HCT116 (cell line): ENCODE measurements at regions not wholly inside any gene's neighbourhood (a gene's known extent, or its start where the extent isn't known, plus 50 kb on each side); places are given as distances from the start of the nearest gene placed in this dataset.

Source experiments
- ATAC-seq: fragments of 200-7000 bp; cut with Tn5 transposase; 2 replicates; pipeline ENCODE4 v1.9.1; 2020; ENCODE audit warnings: mild to moderate bottlenecking, moderate library complexity
- BruUV-seq: library from RNA; stranded (reverse); fragments of 400-500 nt; replicated peaks from 2 replicates; lab custom pipeline; 2021; lab: Mats Ljungman, UMichigan
- CTCF ChIA-PET: fragments of 300-600 bp; sonication (Branson Sonifier 250); formaldehyde crosslinking; loops from one replicate; lab custom pipeline; 2021; ENCODE audit warnings: antibody characterized with exemption; lab: Charles Lee
- POLR2A ChIA-PET: fragments of 300-600, 350-600 bp; sonication (Branson Sonifier 250); formaldehyde crosslinking; loops from one replicate; lab custom pipeline; 2021; ENCODE audit warnings: antibody characterized with exemption; lab: Charles Lee
- RAD21 ChIA-PET, 2 experiments: fragments of 300-600 bp; sonication (Branson Sonifier 250); formaldehyde crosslinking; loops; one replicate each; lab custom pipeline; 2023; ENCODE audit warnings: low total read pairs in 2 of 2; ENCODE audit not compliant: uncharacterized antibody in 2 of 2, unreplicated experiment in 2 of 2, low non-redundant PET in 1 of 2; lab: Charles Lee
- DNase-seq: peaks from one replicate; pipeline ENCODE4 v3.0.0-alpha.2; 2010; ENCODE audit warnings: low read depth, low spot score
- H2AFZ ChIP-seq: fragments of 200-600 bp; shearing (Covaris generic), sonication (generic); 2 replicates; pipeline ENCODE4 v1.6.1; 2017; ENCODE audit warnings: low read depth, mixed run types, mixed read lengths, antibody characterized with exemption, low read length; ENCODE audit not compliant: poor library complexity, severe bottlenecking
- H3K27ac ChIP-seq: 2 replicates; pipeline ENCODE4 v1.5.1; 2012; ENCODE audit warnings: low read depth, low read length
- H3K27me3 ChIP-seq: fragments of 200-600 bp; sonication (generic); 2 replicates; pipeline ENCODE4 v1.6.1; 2016; ENCODE audit warnings: mixed run types, low read length, mixed read lengths; ENCODE audit not compliant: insufficient read depth
- H3K36me3 ChIP-seq, 2 experiments: fragments of 200-500 bp in 1 of 2; fragments of 200-600 bp in 1 of 2; sonication (Bioruptor generic) in 1 of 2; sonication (generic) in 1 of 2; 2 replicates each; pipeline versions ENCODE4 v1.5.1 to v1.6.1; 2014 to 2016; ENCODE audit warnings: low read length in 2 of 2, inconsistent platforms in 1 of 2, mixed read lengths in 1 of 2, mixed run types in 1 of 2; ENCODE audit not compliant: insufficient read depth in 2 of 2, control insufficient read depth in 1 of 2
- H3K4me1 ChIP-seq, 2 experiments: fragments of 200-600 bp in 1 of 2; sonication (generic) in 1 of 2; 2 replicates each; pipeline versions ENCODE4 v1.5.1 to v1.6.1; 2012 to 2017; ENCODE audit warnings: low read length in 2 of 2, inconsistent platforms in 1 of 2, mild to moderate bottlenecking in 1 of 2, mixed read lengths in 1 of 2, mixed run types in 1 of 2, moderate library complexity in 1 of 2; ENCODE audit not compliant: insufficient read depth in 2 of 2, control insufficient read depth in 1 of 2
- H3K4me2 ChIP-seq: fragments of 200-600 bp; sonication (generic); 2 replicates; pipeline ENCODE4 v1.6.1; 2017; ENCODE audit warnings: mixed run types, low read length, mixed read lengths
- H3K4me3 ChIP-seq, 2 experiments: fragments of 200-600 bp in 1 of 2; sonication (generic) in 1 of 2; replicated peaks in 1 of 2; 2 replicates each; pipeline ENCODE4 v1.5.1; 2011 to 2016; ENCODE audit warnings: low read length in 2 of 2, control low read depth in 1 of 2, low read depth in 1 of 2, mild to moderate bottlenecking in 1 of 2, mixed read lengths in 1 of 2, mixed run types in 1 of 2
- H3K79me2 ChIP-seq: fragments of 200-600 bp; sonication (generic); 2 replicates; pipeline ENCODE4 v1.6.1; 2017; ENCODE audit warnings: mild to moderate bottlenecking, mixed run types, low read length, moderate library complexity, mixed read lengths; ENCODE audit not compliant: insufficient read depth
- H3K9ac ChIP-seq: fragments of 200-600 bp; sonication (generic); 2 replicates; pipeline ENCODE4 v1.6.1; 2016; ENCODE audit warnings: low read length, mixed read lengths
- H3K9me2 ChIP-seq: fragments of 200-600 bp; sonication (generic), shearing (Covaris generic); 2 replicates; pipeline ENCODE4 v1.6.1; 2017; ENCODE audit warnings: mixed run types, mild to moderate bottlenecking, moderate library complexity; ENCODE audit not compliant: insufficient read depth
- H3K9me3 ChIP-seq, 2 experiments: fragments of 200-500 bp in 1 of 2; fragments of 200-600 bp in 1 of 2; sonication (Bioruptor generic) in 1 of 2; sonication (generic) in 1 of 2; 2 replicates each; pipeline ENCODE4 v1.6.1; 2014 to 2017; ENCODE audit warnings: low read length in 2 of 2, mixed read lengths in 2 of 2, inconsistent platforms in 1 of 2, low read depth in 1 of 2, mild to moderate bottlenecking in 1 of 2, mixed run types in 1 of 2, moderate library complexity in 1 of 2; ENCODE audit not compliant: control insufficient read depth in 1 of 2, insufficient read depth in 1 of 2
- H4K20me1 ChIP-seq: fragments of 200-600 bp; sonication (generic), shearing (Covaris generic); 2 replicates; pipeline ENCODE4 v1.6.1; 2017; ENCODE audit warnings: mixed run types, mild to moderate bottlenecking, moderate library complexity; ENCODE audit not compliant: insufficient read depth
- CBX3 ChIP-seq: IDR thresholded peaks from 2 replicates; pipeline ENCODE4 v1.6.1; 2012; ENCODE audit warnings: low read depth
- CEBPB ChIP-seq: IDR thresholded peaks from 2 replicates; pipeline ENCODE4 v1.6.1; 2012; ENCODE audit warnings: low read depth
- CTCF ChIP-seq, 3 experiments: fragments of 200-600 bp in 1 of 3; sonication (generic) in 1 of 3; IDR thresholded peaks in 2 of 3; conservative IDR thresholded peaks in 1 of 3; 2 replicates each; pipeline ENCODE4 v1.5.1; 2012 to 2017; ENCODE audit warnings: low read depth in 2 of 3, low read length in 2 of 3, antibody characterized with exemption in 1 of 3, borderline replicate concordance in 1 of 3, control low read depth in 1 of 3, mild to moderate bottlenecking in 1 of 3, mixed read lengths in 1 of 3, mixed run types in 1 of 3, moderate library complexity in 1 of 3; ENCODE audit not compliant: insufficient read depth in 1 of 3
- EGR1 ChIP-seq: IDR thresholded peaks from 2 replicates; pipeline ENCODE4 v1.6.1; 2012; ENCODE audit warnings: low read depth
- EZH2phosphoT487 ChIP-seq: fragments of 200-600 bp; IDR thresholded peaks from 2 replicates; pipeline ENCODE4 v1.6.1; 2018; ENCODE audit warnings: antibody characterized with exemption, borderline replicate concordance
- JUND ChIP-seq: IDR thresholded peaks from 2 replicates; pipeline ENCODE4 v1.6.1; 2012
- POLR2A ChIP-seq: IDR thresholded peaks from 2 replicates; pipeline ENCODE4 v1.7.0; 2011; ENCODE audit warnings: borderline replicate concordance; ENCODE audit not compliant: insufficient read depth, insufficient read length; ENCODE audit errors: extremely low read depth
- SIN3A ChIP-seq: IDR thresholded peaks from 2 replicates; pipeline ENCODE4 v1.6.1; 2012; ENCODE audit warnings: low read depth
- SP1 ChIP-seq: IDR thresholded peaks from 2 replicates; pipeline ENCODE4 v1.6.1; 2012; ENCODE audit warnings: low read depth
- YY1 ChIP-seq: IDR thresholded peaks from 2 replicates; pipeline ENCODE4 v1.6.1; 2011; ENCODE audit warnings: low read length, low read depth, moderate library complexity, mild to moderate bottlenecking; ENCODE audit not compliant: insufficient replicate concordance; ENCODE audit errors: extremely low read depth
- ZFX ChIP-seq: fragments of 450-650 bp; IDR thresholded peaks from 2 replicates; pipeline ENCODE4 v1.6.1; 2017
- ZNF274 ChIP-seq: fragments of 200-500 bp; sonication (Bioruptor generic); IDR thresholded peaks from 2 replicates; pipeline ENCODE4 v1.6.1; 2014; ENCODE audit warnings: mild to moderate bottlenecking, low read depth, low read length, inconsistent platforms
- intact Hi-C: fragments of 100-400 bp; cut with micrococcal nuclease; formaldehyde crosslinking; loops from 2 replicates; pipeline ENCODE4 v1.10.0; 2022
- TF ChIP-seq, protein P1 (sequence below): IDR thresholded peaks from 2 replicates; pipeline ENCODE4 v1.6.1; 2011; ENCODE audit warnings: mild to moderate bottlenecking, low read length, moderate library complexity; ENCODE audit not compliant: insufficient replicate concordance; ENCODE audit errors: extremely low read depth
- TF ChIP-seq, protein P2 (sequence below): IDR thresholded peaks from 2 replicates; pipeline ENCODE4 v1.6.1; 2012

DNA sequence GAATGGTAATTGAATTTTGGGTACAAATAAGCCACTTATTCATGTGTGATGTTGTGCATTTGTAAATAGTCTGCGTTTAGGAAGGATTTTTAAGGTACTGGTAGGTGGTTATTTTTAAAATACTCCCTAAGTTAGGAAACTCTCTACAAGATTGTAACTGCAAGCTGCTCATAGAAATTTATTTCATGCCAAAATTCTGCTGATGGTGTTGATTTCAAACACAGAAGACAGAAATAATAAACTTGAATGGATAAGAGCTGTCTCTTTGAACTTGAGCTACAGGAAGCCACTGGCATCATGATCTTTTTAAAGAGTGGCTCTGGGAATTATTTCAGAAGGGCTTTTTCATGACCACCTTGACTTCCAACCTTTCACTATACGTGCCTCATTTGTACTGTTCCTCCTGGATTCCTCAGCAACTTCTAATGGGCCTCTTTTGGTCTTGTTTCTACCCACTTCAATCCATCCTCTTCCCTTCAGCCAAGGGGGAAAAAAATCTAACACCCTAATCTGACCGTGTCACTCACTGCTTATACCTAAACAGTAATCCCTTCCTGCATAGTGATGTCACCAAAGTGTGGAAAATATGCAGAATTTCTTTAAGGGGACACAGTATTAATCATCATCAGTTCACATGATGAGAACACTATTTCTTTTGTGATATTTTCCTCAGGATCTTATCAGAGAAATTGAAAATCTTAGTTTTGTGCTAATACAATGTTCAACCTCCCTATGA, 113.6 kb downstream of the PFDN4 start:
- H2AFZ ChIP-seq: no peak overlapping the region
- H3K4me1 ChIP-seq: no peaks in the 10 kb centered on the region
- H3K4me2 ChIP-seq: no peak overlapping the region
- no peak for DNase-seq
- H3K36me3 ChIP-seq: no peaks in the 10 kb centered on the region
- no peak overlapping the region for H3K4me3 ChIP-seq
- ChIA-PET RAD21 (no interaction called here), CTCF (no interaction called here), POLR2A (no interaction called here)
- no peaks in the 10 kb centered on the region for H3K9me2 ChIP-seq
- no peaks in the 10 kb centered on the region for H4K20me1 ChIP-seq
- H3K79me2 ChIP-seq: no peaks in the 10 kb centered on the region
- H3K27me3 ChIP-seq: peaks cover 4% of the 10 kb centered on the region; the same call in 1 of the 2 replicates
- no peak overlapping the region for H3K9ac ChIP-seq
- no peak overlapping the region for H3K27ac ChIP-seq
- TF ChIP-seq CTCF (IDR thresholded peaks at IDR 0.05 in 2 of 3, conservative IDR thresholded peaks at IDR 0.05 in 1 of 3; ENCODE audit: borderline replicate concordance in 1 of 3, insufficient read depth in 1 of 3, low read depth in 2 of 3, low read length in 2 of 3): no peak
- TF ChIP-seq SIN3A: no peak
- no peak for TF ChIP-seq ZFX
- TF ChIP-seq ZNF274: no peak
- no peak for TF ChIP-seq JUND
- TF ChIP-seq, protein P1, sequence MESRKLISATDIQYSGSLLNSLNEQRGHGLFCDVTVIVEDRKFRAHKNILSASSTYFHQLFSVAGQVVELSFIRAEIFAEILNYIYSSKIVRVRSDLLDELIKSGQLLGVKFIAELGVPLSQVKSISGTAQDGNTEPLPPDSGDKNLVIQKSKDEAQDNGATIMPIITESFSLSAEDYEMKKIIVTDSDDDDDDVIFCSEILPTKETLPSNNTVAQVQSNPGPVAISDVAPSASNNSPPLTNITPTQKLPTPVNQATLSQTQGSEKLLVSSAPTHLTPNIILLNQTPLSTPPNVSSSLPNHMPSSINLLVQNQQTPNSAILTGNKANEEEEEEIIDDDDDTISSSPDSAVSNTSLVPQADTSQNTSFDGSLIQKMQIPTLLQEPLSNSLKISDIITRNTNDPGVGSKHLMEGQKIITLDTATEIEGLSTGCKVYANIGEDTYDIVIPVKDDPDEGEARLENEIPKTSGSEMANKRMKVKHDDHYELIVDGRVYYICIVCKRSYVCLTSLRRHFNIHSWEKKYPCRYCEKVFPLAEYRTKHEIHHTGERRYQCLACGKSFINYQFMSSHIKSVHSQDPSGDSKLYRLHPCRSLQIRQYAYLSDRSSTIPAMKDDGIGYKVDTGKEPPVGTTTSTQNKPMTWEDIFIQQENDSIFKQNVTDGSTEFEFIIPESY: no peak
- TF ChIP-seq EZH2phosphoT487: no peak
- no peak for TF ChIP-seq CEBPB
- TF ChIP-seq POLR2A: no peak
- TF ChIP-seq SP1: no peak
- TF ChIP-seq EGR1: no peak
- TF ChIP-seq CBX3: no peak
- TF ChIP-seq, protein P2, sequence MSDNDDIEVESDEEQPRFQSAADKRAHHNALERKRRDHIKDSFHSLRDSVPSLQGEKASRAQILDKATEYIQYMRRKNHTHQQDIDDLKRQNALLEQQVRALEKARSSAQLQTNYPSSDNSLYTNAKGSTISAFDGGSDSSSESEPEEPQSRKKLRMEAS: no peak
- no peak for TF ChIP-seq YY1
- intact Hi-C loops: no loop called here
- no TSS peak for BruUV-seq
- no peaks in the 10 kb centered on the region for H3K9me3 ChIP-seq
- ATAC-seq: no peak
